Colonic mucosa (tissue), 4 donors: ENCODE measurements at regions not wholly inside any gene's neighbourhood (a gene's known extent, or its start where the extent isn't known, plus 50 kb on each side); places are given as distances from the start of the nearest gene placed in this dataset.

Experiments used
- DNase-seq: peaks from one replicate; pipeline ENCODE4 v3.0.0-alpha.2; 2020
- H3K27ac ChIP-seq: fragments of 200-600 bp; one replicate; pipeline ENCODE4 v1.8.0; 2021
- H3K27me3 ChIP-seq: fragments of 200-600 bp; one replicate; pipeline ENCODE4 v1.8.0; 2021
- H3K36me3 ChIP-seq: fragments of 200-600 bp; one replicate; pipeline ENCODE4 v1.8.0; 2021
- H3K4me1 ChIP-seq: fragments of 200-600 bp; one replicate; pipeline ENCODE4 v1.8.0; 2021; ENCODE audit warnings: mild to moderate bottlenecking
- H3K4me3 ChIP-seq: fragments of 200-600 bp; one replicate; pipeline ENCODE4 v1.8.0; 2021
- H3K9ac ChIP-seq, 2 donors: one replicate each; pipeline ENCODE4 v1.7.0; 2013; ENCODE audit warnings: control low read depth in 2 of 2, low read depth in 2 of 2, low read length in 2 of 2
- H3K9me3 ChIP-seq: fragments of 200-600 bp; one replicate; pipeline ENCODE4 v1.8.0; 2021
- intact Hi-C: fragments of 100-400 bp; cut with DNase I; formaldehyde crosslinking; loops from one replicate; pipeline ENCODE4 v1.14.1; 2022
- TF ChIP-seq, protein P1 (sequence below): fragments of 200-600 bp; IDR thresholded peaks from one replicate; pipeline ENCODE4 v1.8.0; 2022; ENCODE audit warnings: antibody characterized with exemption, mild to moderate bottlenecking
- donor health status: healthy.
- donor health status: DM: no; HTN: no; CAD: no.
- donor health status: DM: no; HTN: no; CAD: no.

DNA sequence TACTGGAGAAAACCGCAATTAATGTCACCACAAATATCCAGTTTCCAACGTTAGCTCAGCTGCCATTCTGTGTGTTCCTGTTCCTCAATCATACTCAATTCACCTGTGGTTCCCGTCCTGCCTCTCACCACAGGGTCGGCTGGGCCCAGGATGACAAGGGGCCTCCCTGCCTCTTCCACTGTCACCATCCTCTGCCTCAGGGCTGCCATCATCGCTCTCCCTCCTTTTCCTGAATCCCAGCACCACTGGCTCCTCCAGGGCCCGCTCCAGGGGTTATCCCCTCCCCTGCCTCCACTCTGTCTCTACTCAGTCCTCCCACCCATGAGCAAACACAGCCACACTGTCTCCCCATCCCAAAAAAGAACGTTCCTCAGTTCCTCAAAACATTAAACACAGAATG lies 170.9 kb upstream of the NSMCE3 start:
- Histone ChIP-seq H3K4me1 (no peaks in the 10 kb centered on the region), H3K27ac (no peak overlapping the region), H3K9ac (no peak overlapping the region), H3K27me3 (no peaks in the 10 kb centered on the region), H3K36me3 (no peaks in the 10 kb centered on the region), H3K9me3 (no peaks in the 10 kb centered on the region), H3K4me3 (no peak overlapping the region)
- TF ChIP-seq, protein P1, sequence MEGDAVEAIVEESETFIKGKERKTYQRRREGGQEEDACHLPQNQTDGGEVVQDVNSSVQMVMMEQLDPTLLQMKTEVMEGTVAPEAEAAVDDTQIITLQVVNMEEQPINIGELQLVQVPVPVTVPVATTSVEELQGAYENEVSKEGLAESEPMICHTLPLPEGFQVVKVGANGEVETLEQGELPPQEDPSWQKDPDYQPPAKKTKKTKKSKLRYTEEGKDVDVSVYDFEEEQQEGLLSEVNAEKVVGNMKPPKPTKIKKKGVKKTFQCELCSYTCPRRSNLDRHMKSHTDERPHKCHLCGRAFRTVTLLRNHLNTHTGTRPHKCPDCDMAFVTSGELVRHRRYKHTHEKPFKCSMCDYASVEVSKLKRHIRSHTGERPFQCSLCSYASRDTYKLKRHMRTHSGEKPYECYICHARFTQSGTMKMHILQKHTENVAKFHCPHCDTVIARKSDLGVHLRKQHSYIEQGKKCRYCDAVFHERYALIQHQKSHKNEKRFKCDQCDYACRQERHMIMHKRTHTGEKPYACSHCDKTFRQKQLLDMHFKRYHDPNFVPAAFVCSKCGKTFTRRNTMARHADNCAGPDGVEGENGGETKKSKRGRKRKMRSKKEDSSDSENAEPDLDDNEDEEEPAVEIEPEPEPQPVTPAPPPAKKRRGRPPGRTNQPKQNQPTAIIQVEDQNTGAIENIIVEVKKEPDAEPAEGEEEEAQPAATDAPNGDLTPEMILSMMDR, result no peak
- no peak for DNase-seq
- intact Hi-C loops, result no loop called here

DNA sequence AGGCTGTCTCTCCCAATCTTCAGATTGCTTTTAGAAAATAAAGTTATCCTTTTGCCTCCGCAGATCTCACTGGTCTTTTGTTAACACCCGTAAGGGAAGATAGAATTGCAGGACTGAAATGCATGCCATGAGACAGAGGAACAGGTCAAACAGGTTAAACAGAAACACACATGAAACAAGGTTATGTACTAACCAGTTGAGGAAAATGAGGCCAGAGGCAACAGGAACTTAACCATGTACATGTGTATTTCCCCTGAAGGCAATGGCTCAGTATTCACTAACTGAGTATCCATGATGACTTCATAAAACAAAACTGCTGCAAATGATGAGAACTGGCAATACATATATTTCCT lies 169.1 kb upstream of the NSMCE3 start:
- Histone ChIP-seq H3K9me3 (no peaks in the 10 kb centered on the region), H3K4me1 (no peaks in the 10 kb centered on the region), H3K4me3 (no peak overlapping the region), H3K9ac (no peak overlapping the region), H3K27ac (no peak overlapping the region), H3K36me3 (no peaks in the 10 kb centered on the region), H3K27me3 (no peaks in the 10 kb centered on the region)
- TF ChIP-seq, protein P1, result no peak
- no peak for DNase-seq
- intact Hi-C loops, result no loop called here

DNA sequence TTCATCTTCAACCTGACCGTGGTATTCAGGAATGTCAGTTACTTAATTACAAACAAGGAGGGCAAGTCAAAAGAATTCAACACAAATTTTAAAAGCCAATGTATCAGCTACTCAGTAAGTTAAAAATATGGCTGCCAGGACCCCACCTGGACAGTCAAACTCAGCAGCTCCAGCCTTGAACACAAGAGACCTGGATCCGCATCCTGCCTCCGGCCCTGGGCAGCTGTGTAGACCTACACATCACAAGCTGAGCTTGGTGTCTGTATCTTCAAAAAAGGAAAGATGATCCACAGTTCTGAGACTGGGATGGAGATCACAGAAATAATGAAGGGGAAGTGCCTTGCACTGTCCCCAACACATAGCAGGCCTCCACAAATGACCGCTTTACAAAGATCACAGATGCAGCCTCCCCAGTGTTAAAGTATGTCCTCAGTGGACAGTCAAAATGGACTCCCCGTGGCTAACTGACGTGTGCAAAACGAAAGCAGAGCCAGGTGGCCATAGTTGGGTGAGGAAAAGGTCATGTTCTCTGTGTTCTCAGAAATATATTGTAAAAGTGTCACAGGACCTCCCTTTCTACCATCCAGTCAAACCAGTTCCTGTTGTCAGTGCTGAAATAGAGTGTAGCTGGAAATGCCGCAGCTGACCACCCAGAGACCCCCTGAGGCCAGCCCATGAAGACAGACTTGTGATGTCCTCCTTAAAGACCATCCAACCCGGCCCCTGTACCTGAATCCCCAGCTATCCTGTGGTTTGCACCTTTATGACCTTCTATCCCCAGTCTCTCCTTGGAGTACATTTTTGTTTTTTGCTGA lies 168.5 kb upstream of the NSMCE3 start:
- no peaks in the 10 kb centered on the region for H3K36me3 ChIP-seq
- intact Hi-C loops, result no loop called here
- TF ChIP-seq, protein P1, result no peak
- no peaks in the 10 kb centered on the region for H3K9me3 ChIP-seq
- no peaks in the 10 kb centered on the region for H3K4me1 ChIP-seq
- H3K27me3 ChIP-seq, result no peaks in the 10 kb centered on the region
- H3K4me3 ChIP-seq, result no peak overlapping the region
- no peak overlapping the region for H3K9ac ChIP-seq
- no peak overlapping the region for H3K27ac ChIP-seq
- no peak for DNase-seq

DNA sequence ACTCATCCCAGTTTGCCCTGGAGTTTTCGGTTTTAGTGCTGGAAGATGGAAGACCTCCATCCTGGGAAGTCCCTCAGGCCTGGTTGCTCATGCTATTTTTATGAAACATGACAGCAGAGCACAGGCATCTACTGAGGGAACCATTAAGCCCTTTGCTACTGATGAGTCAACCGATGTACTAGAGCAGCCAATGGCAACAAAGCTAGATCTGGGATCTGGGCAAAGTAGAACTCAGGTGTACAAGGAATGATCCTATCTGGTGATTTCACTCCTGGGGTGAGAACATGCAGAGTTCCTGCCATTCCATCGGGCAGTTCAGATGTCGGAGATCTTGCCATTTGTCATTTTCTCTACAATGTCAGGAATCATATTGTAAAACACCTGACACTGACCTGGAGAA lies 166.2 kb upstream of the NSMCE3 start:
- Histone ChIP-seq H3K9me3 (no peaks in the 10 kb centered on the region), H3K27me3 (no peaks in the 10 kb centered on the region), H3K36me3 (no peaks in the 10 kb centered on the region), H3K9ac (no peak overlapping the region), H3K4me3 (no peak overlapping the region), H3K27ac (no peak overlapping the region), H3K4me1 (no peaks in the 10 kb centered on the region)
- intact Hi-C loops, result no loop called here
- TF ChIP-seq, protein P1, result no peak
- no peak for DNase-seq

DNA sequence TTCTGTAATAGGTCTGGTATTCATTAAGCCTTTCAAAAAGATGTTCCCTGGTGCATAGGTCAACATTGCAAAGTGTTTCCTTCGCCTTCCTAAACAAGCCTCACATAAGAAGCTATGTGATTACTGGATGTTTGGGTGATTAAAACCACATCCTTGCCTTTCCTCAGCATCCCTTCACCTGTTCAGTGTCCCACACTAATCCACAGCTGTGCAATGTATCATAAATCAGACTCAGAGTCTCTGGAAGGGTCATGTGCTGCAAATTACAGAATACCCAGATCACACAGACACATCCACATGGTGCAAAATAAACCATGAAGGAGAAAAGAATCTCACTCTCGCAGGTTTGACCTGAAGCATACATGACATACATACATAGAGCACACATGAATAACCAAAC lies 164.7 kb upstream of the NSMCE3 start:
- no peaks in the 10 kb centered on the region for H3K4me1 ChIP-seq
- intact Hi-C loops, result no loop called here
- H3K36me3 ChIP-seq, result no peaks in the 10 kb centered on the region
- TF ChIP-seq, protein P1, result no peak
- no peak for DNase-seq
- H3K27me3 ChIP-seq, result no peaks in the 10 kb centered on the region
- H3K4me3 ChIP-seq, result no peak overlapping the region
- no peak overlapping the region for H3K9ac ChIP-seq
- no peak overlapping the region for H3K27ac ChIP-seq
- no peaks in the 10 kb centered on the region for H3K9me3 ChIP-seq
